Common myeloid progenitor, CD34-positive (primary cell): ENCODE measurements at regions not wholly inside any gene's neighbourhood (a gene's known extent, or its start where the extent isn't known, plus 50 kb on each side); places are given as distances from the start of the nearest gene placed in this dataset.

Experiments used
- CTCF ChIA-PET: fragments of 350-600 bp; sonication (Branson Sonifier 250); formaldehyde crosslinking; loops from one replicate; lab custom pipeline; 2021; ENCODE audit warnings: antibody characterized with exemption; lab: Charles Lee
- POLR2A ChIA-PET: fragments of 350-600 bp; sonication (Branson Sonifier 250); formaldehyde crosslinking; loops from one replicate; lab custom pipeline; 2021; ENCODE audit warnings: antibody characterized with exemption; lab: Charles Lee
- DNase-seq, 3 donors: peaks; one replicate each; pipeline versions ENCODE4 v3.0.0 to v3.0.0-alpha.2; 2013
- H3K27ac ChIP-seq, 2 experiments: 1 replicate in 1 of 2; 2 replicates in 1 of 2; pipeline ENCODE4 v1.7.0; 2013; ENCODE audit warnings: inconsistent platforms in 2 of 2, low read length in 2 of 2, mild to moderate bottlenecking in 2 of 2, low read depth in 1 of 2, moderate library complexity in 1 of 2; ENCODE audit not compliant: severe bottlenecking in 2 of 2, insufficient read depth in 1 of 2, poor library complexity in 1 of 2
- H3K27me3 ChIP-seq, 5 experiments: replicated peaks in 2 of 5; 1 replicate in 3 of 5; 2 replicates in 2 of 5; pipeline versions ENCODE4 v1.6.1 to v1.7.0; 2013; ENCODE audit warnings: low read length in 4 of 5, mild to moderate bottlenecking in 2 of 5, moderate library complexity in 2 of 5, inconsistent platforms in 1 of 5; ENCODE audit not compliant: insufficient read depth in 5 of 5, control insufficient read depth in 4 of 5
- H3K36me3 ChIP-seq, 4 experiments: 1 replicate in 2 of 4; 2 replicates in 2 of 4; pipeline versions ENCODE4 v1.6.1 to v1.7.0; 2013; ENCODE audit warnings: low read length in 3 of 4, control low read depth in 1 of 4, mild to moderate bottlenecking in 1 of 4; ENCODE audit not compliant: control insufficient read depth in 4 of 4, insufficient read depth in 4 of 4
- H3K4me1 ChIP-seq, 4 experiments: 1 replicate in 3 of 4; 2 replicates in 1 of 4; pipeline versions ENCODE4 v1.6.1 to v1.7.1; 2013; ENCODE audit warnings: low read length in 3 of 4, mild to moderate bottlenecking in 3 of 4, control low read depth in 1 of 4, inconsistent platforms in 1 of 4, moderate library complexity in 1 of 4; ENCODE audit not compliant: control insufficient read depth in 4 of 4, insufficient read depth in 4 of 4; ENCODE audit errors: control extremely low read depth in 1 of 4
- H3K4me3 ChIP-seq, 7 experiments: 1 replicate in 4 of 7; 2 replicates in 3 of 7; pipeline versions ENCODE4 v1.5.1 to v1.7.0; 2013; ENCODE audit warnings: mild to moderate bottlenecking in 7 of 7, low read length in 6 of 7, moderate library complexity in 6 of 7, inconsistent platforms in 2 of 7, low read depth in 2 of 7, control low read depth in 1 of 7; ENCODE audit not compliant: insufficient read depth in 4 of 7, control insufficient read depth in 1 of 7; ENCODE audit errors: extremely low read depth in 1 of 7
- H3K9me3 ChIP-seq, 5 experiments: 1 replicate in 4 of 5; 2 replicates in 1 of 5; pipeline versions ENCODE4 v1.6.1 to v1.7.1; 2013; ENCODE audit warnings: low read length in 4 of 5, mild to moderate bottlenecking in 2 of 5, inconsistent platforms in 1 of 5, low read depth in 1 of 5, moderate library complexity in 1 of 5; ENCODE audit not compliant: control insufficient read depth in 4 of 5, insufficient read depth in 2 of 5; ENCODE audit errors: control extremely low read depth in 1 of 5
- WGBS: methylation state at CpG from one replicate; pipeline ENCODE4 v1.1.5; 2013; ENCODE audit not compliant: insufficient coverage; 5-methylcytosine and 5-hydroxymethylcytosine counted together

- H3K4me1 ChIP-seq, result no peaks in the 10 kb centered on the region
- CTCF ChIA-PET, result no interaction called here
- peaks cover 0 to 2% (median 0%) of the 10 kb centered on the region in 5 experiments for H3K27me3 ChIP-seq
Observed at GRCh38 chr10:84683550-84683949, 355.2 kb downstream of the CCSER2 start.

GRCh38 chr10:84683980-84684740 is 355.8 kb downstream of the CCSER2 start:
- 92% methylated on average over 5 of the region's 6 CpGs for WGBS
- POLR2A ChIA-PET, result no interaction called here

More at GRCh38 chr10:84683550-84683949, 355.2 kb downstream of the CCSER2 start:
- Histone ChIP-seq H3K4me3 (no peak overlapping the region), H3K27ac (no peak overlapping the region), H3K9me3 (no peaks in the 10 kb centered on the region), H3K36me3 (no peaks in the 10 kb centered on the region)
- no peak for DNase-seq
- POLR2A ChIA-PET, result no interaction called here
- WGBS, result 96% methylated on average over 2 of the region's 2 CpGs

GRCh38 chr10:84685047-84685660 is 356.8 kb downstream of the CCSER2 start:
- POLR2A ChIA-PET, result no interaction called here
- Histone ChIP-seq H3K27me3 (peaks cover 0 to 2% (median 0%) of the 10 kb centered on the region in 5 experiments), H3K4me3 (no peak overlapping the region), H3K27ac (no peak overlapping the region), H3K36me3 (no peaks in the 10 kb centered on the region), H3K4me1 (no peaks in the 10 kb centered on the region), H3K9me3 (no peaks in the 10 kb centered on the region)
- DNase-seq, result no peak
- 97% methylated on average over 3 of the region's 3 CpGs for WGBS
- CTCF ChIA-PET, result interaction anchor here (0.9 kb wide), 1 partner anchor 439 kb away, joined by 3 read pairs; no protein-coding TSS in a partner anchor

More at GRCh38 chr10:84683980-84684740, 355.8 kb downstream of the CCSER2 start:
- Histone ChIP-seq H3K27me3 (peaks cover 0 to 2% (median 0%) of the 10 kb centered on the region in 5 experiments), H3K36me3 (no peaks in the 10 kb centered on the region), H3K4me3 (no peak overlapping the region), H3K27ac (no peak overlapping the region), H3K9me3 (no peaks in the 10 kb centered on the region), H3K4me1 (no peaks in the 10 kb centered on the region)
- CTCF ChIA-PET, result no interaction called here
- DNase-seq, result no peak

GRCh38 chr10:84693006-84693405 is 364.6 kb downstream of the CCSER2 start:
- H3K9me3 ChIP-seq, result peaks cover 0 to 13% (median 3%) of the 10 kb centered on the region in 5 experiments
- ChIA-PET POLR2A (no interaction called here), CTCF (no interaction called here)
- no peak overlapping the region for H3K27ac ChIP-seq
- H3K4me1 ChIP-seq, result no peaks in the 10 kb centered on the region
- H3K36me3 ChIP-seq, result no peaks in the 10 kb centered on the region
- DNase-seq, result no peak
- no peak overlapping the region for H3K4me3 ChIP-seq
- H3K27me3 ChIP-seq, result peaks cover 0 to 3% (median 0%) of the 10 kb centered on the region in 5 experiments

GRCh38 chr10:84695902-84696301 is 367.5 kb downstream of the CCSER2 start:
- POLR2A ChIA-PET, result no interaction called here
- WGBS, result 85% methylated on average over 2 of the region's 3 CpGs
- Histone ChIP-seq H3K36me3 (no peaks in the 10 kb centered on the region), H3K9me3 (peaks cover 0 to 13% (median 3%) of the 10 kb centered on the region in 5 experiments), H3K27ac (no peak overlapping the region), H3K4me3 (no peak overlapping the region), H3K4me1 (no peaks in the 10 kb centered on the region), H3K27me3 (peaks cover 0 to 3% (median 0%) of the 10 kb centered on the region in 5 experiments)
- DNase-seq, result no peak
- CTCF ChIA-PET, result no interaction called here

GRCh38 chr10:84696610-84697009 is 368.2 kb downstream of the CCSER2 start:
- ChIA-PET POLR2A (no interaction called here), CTCF (no interaction called here)
- Histone ChIP-seq H3K27ac (no peak overlapping the region), H3K4me1 (no peaks in the 10 kb centered on the region), H3K4me3 (no peak overlapping the region), H3K27me3 (peaks cover 0 to 3% (median 0%) of the 10 kb centered on the region in 5 experiments), H3K9me3 (peaks cover 0 to 13% (median 3%) of the 10 kb centered on the region in 5 experiments), H3K36me3 (no peaks in the 10 kb centered on the region)
- 100% methylated on average over 1 of the region's 3 CpGs for WGBS
- DNase-seq, result no peak

- Histone ChIP-seq H3K36me3 (no peaks in the 10 kb centered on the region), H3K27ac (no peak overlapping the region), H3K27me3 (peaks cover 0 to 3% (median 0%) of the 10 kb centered on the region in 5 experiments), H3K4me3 (no peak overlapping the region), H3K4me1 (no peaks in the 10 kb centered on the region), H3K9me3 (peaks cover 0 to 3% (median 0%) of the 10 kb centered on the region in 5 experiments)
- POLR2A ChIA-PET, result no interaction called here
- CTCF ChIA-PET, result no interaction called here
- 63% methylated on average over 1 of the region's 1 CpG for WGBS
- no peak for DNase-seq
Observed at GRCh38 chr10:84698989-84699388, 370.6 kb downstream of the CCSER2 start.
